Mesenchymal stem cell (in vitro differentiated cells and primary cell): ENCODE measurements at regions not wholly inside any gene's neighbourhood (a gene's known extent, or its start where the extent isn't known, plus 50 kb on each side); places are given as distances from the start of the nearest gene placed in this dataset.

ENCODE experiments used
- DNase-seq: peaks from one replicate; pipeline ENCODE4 v3.0.0-alpha.2; 2013
- H2AFZ ChIP-seq: one replicate; pipeline ENCODE4 v1.6.1; 2013; ENCODE audit warnings: low read depth, mild to moderate bottlenecking, control low read depth, inconsistent platforms, low read length, moderate library complexity
- H2AK5ac ChIP-seq: 2 replicates; pipeline ENCODE4 v1.6.1; 2013; ENCODE audit warnings: low read length, moderate library complexity, mild to moderate bottlenecking, inconsistent platforms; ENCODE audit not compliant: severe bottlenecking
- H2BK120ac ChIP-seq: one replicate; pipeline ENCODE4 v1.6.1; 2013; ENCODE audit warnings: low read depth, mild to moderate bottlenecking, inconsistent platforms, low read length, moderate library complexity
- H2BK12ac ChIP-seq, 2 experiments: one replicate each; pipeline ENCODE4 v1.6.1; 2013; ENCODE audit warnings: inconsistent platforms in 2 of 2, low read length in 2 of 2, mild to moderate bottlenecking in 2 of 2, moderate library complexity in 2 of 2, control low read depth in 1 of 2
- H2BK15ac ChIP-seq: one replicate; pipeline ENCODE4 v1.6.1; 2013; ENCODE audit warnings: mild to moderate bottlenecking, low read depth, inconsistent platforms; ENCODE audit not compliant: poor library complexity, severe bottlenecking
- H2BK5ac ChIP-seq: 2 replicates; pipeline ENCODE4 v1.6.1; 2013; ENCODE audit warnings: low read depth, mild to moderate bottlenecking, low read length, control low read depth, inconsistent platforms; ENCODE audit not compliant: poor library complexity, severe bottlenecking
- H3K14ac ChIP-seq, 2 experiments: one replicate each; pipeline ENCODE4 v1.6.1; 2013; ENCODE audit warnings: inconsistent platforms in 2 of 2, low read length in 2 of 2, control low read depth in 1 of 2, mild to moderate bottlenecking in 1 of 2, moderate library complexity in 1 of 2
- H3K18ac ChIP-seq, 2 experiments: one replicate each; pipeline ENCODE4 v1.6.1; 2013; ENCODE audit warnings: inconsistent platforms in 2 of 2, low read length in 2 of 2, control low read depth in 1 of 2, low read depth in 1 of 2, mild to moderate bottlenecking in 1 of 2
- H3K23ac ChIP-seq, 2 experiments: one replicate each; pipeline ENCODE4 v1.6.1; 2013; ENCODE audit warnings: inconsistent platforms in 2 of 2, low read length in 2 of 2, mild to moderate bottlenecking in 2 of 2, moderate library complexity in 2 of 2, control low read depth in 1 of 2
- H3K27ac ChIP-seq: 2 replicates; pipeline ENCODE4 v1.5.1; 2013; ENCODE audit warnings: mild to moderate bottlenecking, moderate library complexity, low read length, control low read depth, inconsistent platforms; ENCODE audit not compliant: poor library complexity, severe bottlenecking
- H3K27me3 ChIP-seq, 2 experiments: 2 replicates each; pipeline versions ENCODE4 v1.6.1 to v1.7.0; 2013; ENCODE audit warnings: low read length in 2 of 2, mild to moderate bottlenecking in 2 of 2, moderate library complexity in 2 of 2, control low read depth in 1 of 2, inconsistent platforms in 1 of 2; ENCODE audit not compliant: control insufficient read depth in 1 of 2, insufficient read depth in 1 of 2
- H3K36me3 ChIP-seq, 2 experiments: 2 replicates each; pipeline versions ENCODE4 v1.6.1 to v1.7.0; 2013; ENCODE audit warnings: low read length in 2 of 2, control low read depth in 1 of 2, inconsistent platforms in 1 of 2, low read depth in 1 of 2, mild to moderate bottlenecking in 1 of 2; ENCODE audit not compliant: insufficient read depth in 2 of 2, control insufficient read depth in 1 of 2
- H3K4ac ChIP-seq, 2 experiments: one replicate each; pipeline ENCODE4 v1.6.1; 2013; ENCODE audit warnings: inconsistent platforms in 2 of 2, low read length in 2 of 2, mild to moderate bottlenecking in 2 of 2, moderate library complexity in 2 of 2, control low read depth in 1 of 2, low read depth in 1 of 2
- H3K4me1 ChIP-seq: 2 replicates; pipeline ENCODE4 v1.6.1; 2013; ENCODE audit warnings: low read depth, low read length, control low read depth; ENCODE audit not compliant: control insufficient read depth, insufficient read depth
- H3K4me2 ChIP-seq: 2 replicates; pipeline ENCODE4 v1.6.1; 2013; ENCODE audit warnings: low read length, mild to moderate bottlenecking, inconsistent platforms; ENCODE audit not compliant: poor library complexity, severe bottlenecking
- H3K4me3 ChIP-seq, 2 experiments: 2 replicates each; pipeline versions ENCODE4 v1.5.1 to v1.7.0; 2013; ENCODE audit warnings: low read length in 2 of 2, mild to moderate bottlenecking in 2 of 2, control low read depth in 1 of 2, low read depth in 1 of 2; ENCODE audit not compliant: insufficient read depth in 1 of 2
- H3K79me1 ChIP-seq: replicated peaks from 2 replicates; pipeline ENCODE4 v1.6.1; 2013; ENCODE audit warnings: mild to moderate bottlenecking, control low read depth, low read length, inconsistent platforms; ENCODE audit not compliant: poor library complexity, severe bottlenecking
- H3K9ac ChIP-seq: 2 replicates; pipeline ENCODE4 v1.7.0; 2013; ENCODE audit warnings: mild to moderate bottlenecking, low read length, moderate library complexity
- H3K9me3 ChIP-seq: 2 replicates; pipeline ENCODE4 v1.7.0; 2013; ENCODE audit warnings: mild to moderate bottlenecking, low read length; ENCODE audit not compliant: control insufficient read depth
- H4K8ac ChIP-seq: one replicate; pipeline ENCODE4 v1.6.1; 2013; ENCODE audit warnings: inconsistent platforms, mild to moderate bottlenecking, low read length, moderate library complexity
- H4K91ac ChIP-seq: one replicate; pipeline ENCODE4 v1.6.1; 2013; ENCODE audit warnings: mild to moderate bottlenecking, low read length, inconsistent platforms
- WGBS: methylation state at CpG from one replicate; pipeline ENCODE4 v1.1.7; 2013; ENCODE audit warnings: mixed read lengths; 5-methylcytosine and 5-hydroxymethylcytosine counted together

GRCh38 chr13:89227356-89227755, 1556.2 kb downstream of the SLITRK5 start:
- Histone ChIP-seq H3K4me1 (no peaks in the 10 kb centered on the region), H2BK5ac (no peak overlapping the region), H3K14ac (no peak overlapping the region), H3K23ac (no peak overlapping the region), H3K9me3 (peaks cover 10% of the 10 kb centered on the region), H2BK12ac (no peak overlapping the region), H3K4me3 (no peak overlapping the region), H3K36me3 (no peaks in the 10 kb centered on the region), H3K9ac (no peak overlapping the region), H2BK120ac (no peak overlapping the region), H2AK5ac (no peak overlapping the region), H3K18ac (no peak overlapping the region), H4K8ac (no peak overlapping the region), H3K4ac (no peak overlapping the region), H2BK15ac (no peak overlapping the region), H3K27ac (no peak overlapping the region), H4K91ac (no peak overlapping the region), H3K4me2 (no peak overlapping the region), H2AFZ (no peak overlapping the region), H3K27me3 (no peaks in the 10 kb centered on the region), H3K79me1 (no peaks in the 10 kb centered on the region)
- DNase-seq, result no peak
- 33% methylated on average over 2 of the region's 4 CpGs for WGBS

- H3K4me2 ChIP-seq, result no peak overlapping the region
- no peaks in the 10 kb centered on the region for H3K79me1 ChIP-seq
- 82% methylated on average over 7 of the region's 7 CpGs for WGBS
- H2AK5ac ChIP-seq, result no peak overlapping the region
- H3K4me3 ChIP-seq, result no peak overlapping the region
- no peaks in the 10 kb centered on the region for H3K4me1 ChIP-seq
- no peak overlapping the region for H4K8ac ChIP-seq
- no peak overlapping the region for H4K91ac ChIP-seq
- H2BK5ac ChIP-seq, result no peak overlapping the region
- H3K4ac ChIP-seq, result no peak overlapping the region
- H3K27ac ChIP-seq, result no peak overlapping the region
- H3K14ac ChIP-seq, result no peak overlapping the region
- no peak overlapping the region for H2AFZ ChIP-seq
- H3K9me3 ChIP-seq, result no peaks in the 10 kb centered on the region
- DNase-seq, result no peak
- H3K36me3 ChIP-seq, result no peaks in the 10 kb centered on the region
- no peak overlapping the region for H2BK15ac ChIP-seq
- no peaks in the 10 kb centered on the region for H3K27me3 ChIP-seq
- H2BK12ac ChIP-seq, result no peak overlapping the region
- H3K18ac ChIP-seq, result no peak overlapping the region
- no peak overlapping the region for H3K9ac ChIP-seq
- no peak overlapping the region for H2BK120ac ChIP-seq
- H3K23ac ChIP-seq, result no peak overlapping the region
These were observed 1567.3 kb downstream of the SLITRK5 start for GRCh38 chr13:89238496-89238895.

GRCh38 chr13:89239361-89240127, 1568.4 kb downstream of the SLITRK5 start:
- Histone ChIP-seq H3K4ac (no peak overlapping the region), H3K36me3 (no peaks in the 10 kb centered on the region), H2BK120ac (no peak overlapping the region), H2BK12ac (no peak overlapping the region), H2BK15ac (no peak overlapping the region), H3K14ac (no peak overlapping the region), H3K9me3 (no peaks in the 10 kb centered on the region), H3K4me1 (no peaks in the 10 kb centered on the region), H3K27me3 (no peaks in the 10 kb centered on the region), H3K23ac (no peak overlapping the region), H4K91ac (no peak overlapping the region), H3K18ac (no peak overlapping the region), H4K8ac (no peak overlapping the region), H3K9ac (no peak overlapping the region), H3K4me2 (no peak overlapping the region), H3K4me3 (no peak overlapping the region), H3K79me1 (no peaks in the 10 kb centered on the region), H2BK5ac (no peak overlapping the region), H2AFZ (no peak overlapping the region), H3K27ac (no peak overlapping the region), H2AK5ac (no peak overlapping the region)
- no CpG with 5 or more reads among the region's 1 CpG for WGBS
- DNase-seq, result no peak

- H2BK120ac ChIP-seq, result no peak overlapping the region
- no peak overlapping the region for H4K8ac ChIP-seq
- no peaks in the 10 kb centered on the region for H3K27me3 ChIP-seq
- no peak overlapping the region for H4K91ac ChIP-seq
- no peak overlapping the region for H2BK5ac ChIP-seq
- no peak for DNase-seq
- no peak overlapping the region for H2BK15ac ChIP-seq
- H3K9me3 ChIP-seq, result peaks cover 7% of the 10 kb centered on the region
- no peak overlapping the region for H3K4ac ChIP-seq
- no peak overlapping the region for H3K18ac ChIP-seq
- no peak overlapping the region for H2BK12ac ChIP-seq
- no peak overlapping the region for H3K9ac ChIP-seq
- no peak overlapping the region for H2AK5ac ChIP-seq
- no peaks in the 10 kb centered on the region for H3K4me1 ChIP-seq
- no peak overlapping the region for H3K14ac ChIP-seq
- no peaks in the 10 kb centered on the region for H3K79me1 ChIP-seq
- H3K36me3 ChIP-seq, result no peaks in the 10 kb centered on the region
- no peak overlapping the region for H2AFZ ChIP-seq
- WGBS, result 97% methylated on average over 1 of the region's 3 CpGs
- no peak overlapping the region for H3K4me2 ChIP-seq
- no peak overlapping the region for H3K27ac ChIP-seq
- no peak overlapping the region for H3K4me3 ChIP-seq
- H3K23ac ChIP-seq, result no peak overlapping the region
These were observed 1584.8 kb downstream of the SLITRK5 start for GRCh38 chr13:89255844-89256406.
